ENCODE measurements at regions not wholly inside any gene's neighbourhood (a gene's known extent, or its start where the extent isn't known, plus 50 kb on each side); places are given as distances from the start of the nearest gene placed in this dataset.

- no peak for DNase-seq
- intact Hi-C loops (cut with DNase I): loop anchor here (10.0 kb wide), 1 partner anchor 1009 kb away; no protein-coding TSS in a partner anchor
These were observed 65.0 kb upstream of the POU2AF1 start for GRCh38 chr11:111444040-111444439.

DNA sequence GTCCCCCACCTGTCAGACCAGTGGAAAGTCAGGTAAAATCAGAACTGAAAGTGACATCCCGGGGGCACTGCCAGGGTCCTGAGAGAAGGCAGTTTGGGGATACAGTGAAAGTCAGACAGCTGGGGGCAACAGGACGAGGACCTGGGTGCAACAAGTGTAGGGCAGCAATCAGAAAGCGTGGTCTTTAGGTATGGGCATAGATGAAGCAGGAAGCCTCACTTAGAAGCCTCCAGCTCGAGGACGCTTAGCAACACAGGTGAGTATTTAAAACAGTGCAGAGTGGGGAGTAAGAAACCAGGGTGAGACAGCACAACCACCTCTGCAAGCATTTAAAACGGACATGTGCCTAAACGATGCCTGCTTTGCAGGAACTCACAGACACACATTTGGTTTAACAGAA lies 64.6 kb upstream of the POU2AF1 start:
- no peak for DNase-seq
- intact Hi-C loops (cut with DNase I): loop anchor here (10.0 kb wide), 1 partner anchor 1009 kb away; no protein-coding TSS in a partner anchor

GRCh38 chr11:111443032-111443431 lies 64.0 kb upstream of the POU2AF1 start:
- intact Hi-C loops (cut with DNase I): loop anchor here (10.0 kb wide), 1 partner anchor 1008 kb away; no protein-coding TSS in a partner anchor
- no peak for DNase-seq

- peak in 1 of 10 donors; percentile 51 for DNase-seq
- intact Hi-C loops (cut with DNase I): loop anchor here (10.0 kb wide), 1 partner anchor 1007 kb away; no protein-coding TSS in a partner anchor
These were observed 62.4 kb upstream of the POU2AF1 start for GRCh38 chr11:111441443-111441842.

DNA sequence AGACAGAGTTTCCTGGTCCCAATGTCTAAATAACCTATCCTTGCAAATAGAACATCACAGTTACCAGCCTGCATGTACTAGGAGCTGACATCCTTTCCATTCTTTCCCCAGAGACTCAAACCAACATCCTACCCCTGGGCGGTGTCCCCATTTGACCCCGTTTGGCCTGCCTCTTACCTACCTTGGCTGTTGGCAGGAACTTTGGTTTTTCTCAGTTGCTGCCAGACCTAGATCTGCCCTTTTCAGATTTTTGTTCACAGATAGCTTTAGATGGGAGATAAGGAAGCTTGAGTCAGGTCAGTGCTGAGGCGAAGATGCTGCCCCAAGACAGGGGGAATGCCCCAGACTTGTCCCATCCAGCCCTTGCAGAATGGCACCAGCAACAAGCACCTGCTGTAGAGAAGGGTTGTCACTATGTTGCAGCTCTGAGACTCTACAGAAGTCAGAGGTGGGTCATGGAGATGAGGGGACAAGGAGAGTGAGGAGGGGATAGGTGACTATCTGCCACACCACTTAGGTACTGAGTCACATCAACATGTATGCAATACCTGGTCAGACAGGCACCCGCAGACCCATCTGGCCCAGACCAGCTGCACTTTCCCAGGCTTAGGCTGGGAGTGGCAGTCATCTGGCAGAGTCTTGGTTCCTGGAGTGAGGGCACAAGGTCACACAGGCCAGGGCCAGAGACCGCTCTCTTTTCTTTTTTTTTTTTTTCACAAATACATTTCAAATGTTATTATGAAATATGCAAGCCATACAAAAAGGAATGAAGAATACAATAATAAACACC lies 61.5 kb upstream of the POU2AF1 start:
- intact Hi-C loops (cut with DNase I): loop anchor here (10.0 kb wide), 1 partner anchor 1006 kb away; no protein-coding TSS in a partner anchor
- DNase-seq: peak in 1 of 10 donors; percentile 57

DNA sequence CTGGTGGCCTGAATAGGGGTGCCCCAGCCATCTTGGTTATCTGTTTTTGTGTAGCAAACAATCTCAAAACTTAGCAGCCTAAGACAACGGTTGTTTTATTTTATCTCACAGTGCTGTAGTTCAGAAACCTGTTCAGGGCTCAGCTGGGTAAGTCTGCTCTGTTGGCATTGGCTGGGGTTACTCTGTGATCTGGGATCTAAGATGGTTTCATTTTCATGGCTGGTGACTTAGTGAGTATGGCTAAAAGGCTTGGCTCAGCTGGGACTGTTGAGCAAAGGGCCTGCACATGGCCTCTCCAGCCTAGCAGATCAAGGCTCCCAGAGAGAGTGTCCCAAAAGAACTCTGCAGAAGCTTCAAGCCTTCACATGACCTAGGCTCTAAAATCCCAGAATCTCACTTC lies 60.8 kb upstream of the POU2AF1 start:
- intact Hi-C loops (cut with DNase I): loop anchor here (10.0 kb wide), 1 partner anchor 1005 kb away; no protein-coding TSS in a partner anchor
- no peak for DNase-seq

GRCh38 chr11:111438846-111439520 lies 59.9 kb upstream of the POU2AF1 start:
- intact Hi-C loops (cut with DNase I): no loop called here
- no peak for DNase-seq

DNA sequence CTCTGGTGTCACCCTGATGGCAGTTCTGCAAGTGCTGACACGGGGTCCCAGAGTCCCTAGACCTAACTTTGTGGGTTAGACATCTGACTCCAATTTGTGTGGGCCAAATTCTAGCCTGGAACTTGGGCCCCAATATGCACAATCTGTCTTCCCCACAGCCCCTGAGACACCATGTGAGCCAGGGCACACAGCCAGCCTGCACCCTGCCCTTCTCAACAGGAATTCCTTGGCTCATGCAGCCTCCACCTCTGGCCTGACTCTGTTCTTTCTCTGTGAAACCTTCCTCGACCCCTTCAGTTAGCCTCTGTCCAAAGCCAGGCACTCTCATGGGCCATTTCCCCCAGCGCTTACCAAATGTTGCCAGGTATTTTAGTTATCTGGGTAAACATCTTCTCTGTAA lies 59.1 kb upstream of the POU2AF1 start:
- no peak for DNase-seq
- intact Hi-C loops (cut with DNase I): no loop called here

GRCh38 chr11:111435046-111435698 lies 56.1 kb upstream of the POU2AF1 start:
- DNase-seq: no peak
- intact Hi-C loops (cut with DNase I): no loop called here

- intact Hi-C loops (cut with DNase I): no loop called here
- no peak for DNase-seq
These were observed 50.0 kb upstream of the POU2AF1 start for GRCh38 chr11:111429066-111429506.
